MG63 (cell line): ENCODE measurements at regions not wholly inside any gene's neighbourhood (a gene's known extent, or its start where the extent isn't known, plus 50 kb on each side); places are given as distances from the start of the nearest gene placed in this dataset.

Experiments used
- DNase-seq: peaks from one replicate; pipeline ENCODE4 v3.0.0-alpha.2; 2020
- H3K27me3 ChIP-seq: fragments of 250-450 bp; sonication (Bioruptor Pico); 2 replicates; pipeline ENCODE4 v1.5.1; 2020; ENCODE audit warnings: mild to moderate bottlenecking, moderate library complexity
- H3K36me3 ChIP-seq: fragments of 250-450 bp; sonication (Bioruptor Pico); 2 replicates; pipeline ENCODE4 v1.5.1; 2020; ENCODE audit warnings: mild to moderate bottlenecking, moderate library complexity
- H3K4me3 ChIP-seq: fragments of 250-450 bp; sonication (Bioruptor Pico); 2 replicates; pipeline ENCODE4 v1.5.1; 2020; ENCODE audit warnings: mild to moderate bottlenecking, moderate library complexity
- H3K9me3 ChIP-seq: fragments of 250-450 bp; sonication (Bioruptor Pico); 2 replicates; pipeline ENCODE4 v1.5.1; 2020; ENCODE audit warnings: mild to moderate bottlenecking, moderate library complexity

GRCh38 chr4:114464726-114465272 lies 133.8 kb upstream of the UGT8 start:
- no peak for DNase-seq
- Histone ChIP-seq H3K9me3 (no peaks in the 10 kb centered on the region), H3K27me3 (no peaks in the 10 kb centered on the region; the same call in 1 of the 2 replicates), H3K36me3 (no peaks in the 10 kb centered on the region), H3K4me3 (no peak overlapping the region)

GRCh38 chr4:114465766-114466165 lies 132.8 kb upstream of the UGT8 start:
- no peaks in the 10 kb centered on the region for H3K36me3 ChIP-seq
- no peaks in the 10 kb centered on the region; the same call in 1 of the 2 replicates for H3K27me3 ChIP-seq
- no peak for DNase-seq
- no peak overlapping the region for H3K4me3 ChIP-seq
- no peaks in the 10 kb centered on the region for H3K9me3 ChIP-seq

- no peak for DNase-seq
These were observed 132.3 kb upstream of the UGT8 start for GRCh38 chr4:114466299-114466698.

GRCh38 chr4:114472269-114473032 lies 126.2 kb upstream of the UGT8 start:
- no peak for DNase-seq
- Histone ChIP-seq H3K27me3 (no peaks in the 10 kb centered on the region; the same call in 1 of the 2 replicates), H3K4me3 (no peak overlapping the region), H3K9me3 (no peaks in the 10 kb centered on the region), H3K36me3 (no peaks in the 10 kb centered on the region)

More at GRCh38 chr4:114466299-114466698, 132.3 kb upstream of the UGT8 start:
- no peak overlapping the region for H3K4me3 ChIP-seq
- H3K9me3 ChIP-seq: no peaks in the 10 kb centered on the region
- no peaks in the 10 kb centered on the region; the same call in 1 of the 2 replicates for H3K27me3 ChIP-seq
- no peaks in the 10 kb centered on the region for H3K36me3 ChIP-seq

GRCh38 chr4:114474188-114474800 lies 124.3 kb upstream of the UGT8 start:
- no peaks in the 10 kb centered on the region for H3K36me3 ChIP-seq
- no peaks in the 10 kb centered on the region for H3K27me3 ChIP-seq
- no peaks in the 10 kb centered on the region for H3K9me3 ChIP-seq
- H3K4me3 ChIP-seq: no peak overlapping the region
- no peak for DNase-seq

- Histone ChIP-seq H3K4me3 (no peak overlapping the region), H3K27me3 (no peaks in the 10 kb centered on the region), H3K9me3 (no peaks in the 10 kb centered on the region), H3K36me3 (no peaks in the 10 kb centered on the region)
- no peak for DNase-seq
These were observed 122.3 kb upstream of the UGT8 start for GRCh38 chr4:114476310-114476709.

GRCh38 chr4:114479595-114479994 lies 119.0 kb upstream of the UGT8 start:
- Histone ChIP-seq H3K4me3 (no peak overlapping the region), H3K9me3 (no peaks in the 10 kb centered on the region), H3K27me3 (no peaks in the 10 kb centered on the region), H3K36me3 (no peaks in the 10 kb centered on the region)
- no peak for DNase-seq

GRCh38 chr4:114481856-114482255 lies 116.8 kb upstream of the UGT8 start:
- Histone ChIP-seq H3K27me3 (no peaks in the 10 kb centered on the region), H3K36me3 (no peaks in the 10 kb centered on the region), H3K9me3 (no peaks in the 10 kb centered on the region), H3K4me3 (no peak overlapping the region)
- DNase-seq: no peak

- Histone ChIP-seq H3K4me3 (no peak overlapping the region), H3K36me3 (no peaks in the 10 kb centered on the region), H3K27me3 (no peaks in the 10 kb centered on the region), H3K9me3 (no peaks in the 10 kb centered on the region)
- no peak for DNase-seq
These were observed 111.5 kb upstream of the UGT8 start for GRCh38 chr4:114487101-114487500.

GRCh38 chr4:114488301-114488982 lies 110.2 kb upstream of the UGT8 start:
- Histone ChIP-seq H3K36me3 (no peaks in the 10 kb centered on the region), H3K4me3 (no peak overlapping the region), H3K9me3 (no peaks in the 10 kb centered on the region), H3K27me3 (no peaks in the 10 kb centered on the region)
- DNase-seq: no peak

GRCh38 chr4:114494246-114494803 lies 104.3 kb upstream of the UGT8 start:
- H3K9me3 ChIP-seq: no peaks in the 10 kb centered on the region
- H3K36me3 ChIP-seq: no peaks in the 10 kb centered on the region
- no peak overlapping the region for H3K4me3 ChIP-seq
- H3K27me3 ChIP-seq: no peaks in the 10 kb centered on the region
- no peak for DNase-seq

- Histone ChIP-seq H3K27me3 (no peaks in the 10 kb centered on the region), H3K4me3 (no peak overlapping the region)
These were observed 103.1 kb upstream of the UGT8 start for GRCh38 chr4:114495471-114495928.

GRCh38 chr4:114497116-114497515 lies 101.5 kb upstream of the UGT8 start:
- Histone ChIP-seq H3K4me3 (no peak overlapping the region), H3K27me3 (no peaks in the 10 kb centered on the region; the same call in 1 of the 2 replicates), H3K36me3 (no peaks in the 10 kb centered on the region), H3K9me3 (no peaks in the 10 kb centered on the region)
- no peak for DNase-seq

More at GRCh38 chr4:114495471-114495928, 103.1 kb upstream of the UGT8 start:
- DNase-seq: no peak
- H3K9me3 ChIP-seq: no peaks in the 10 kb centered on the region
- H3K36me3 ChIP-seq: no peaks in the 10 kb centered on the region

- Histone ChIP-seq H3K9me3 (no peaks in the 10 kb centered on the region), H3K27me3 (no peaks in the 10 kb centered on the region), H3K4me3 (no peak overlapping the region), H3K36me3 (no peaks in the 10 kb centered on the region)
- no peak for DNase-seq
These were observed 89.3 kb upstream of the UGT8 start for GRCh38 chr4:114509340-114509739.

- no peaks in the 10 kb centered on the region for H3K27me3 ChIP-seq
- no peaks in the 10 kb centered on the region for H3K9me3 ChIP-seq
- H3K36me3 ChIP-seq: no peaks in the 10 kb centered on the region
- H3K4me3 ChIP-seq: no peak overlapping the region
- no peak for DNase-seq
These were observed 85.9 kb upstream of the UGT8 start for GRCh38 chr4:114512595-114513295.

- Histone ChIP-seq H3K27me3 (no peaks in the 10 kb centered on the region), H3K4me3 (no peak overlapping the region), H3K9me3 (no peaks in the 10 kb centered on the region), H3K36me3 (no peaks in the 10 kb centered on the region)
- DNase-seq: no peak
These were observed 79.2 kb upstream of the UGT8 start for GRCh38 chr4:114519368-114519767.
